ENCODE measurements at regions not wholly inside any gene's neighbourhood (a gene's known extent, or its start where the extent isn't known, plus 50 kb on each side); places are given as distances from the start of the nearest gene placed in this dataset.

GRCh38 chr18:46321955-46322354 is 217.8 kb downstream of the HAUS1 start:
- Mint-ChIP-seq H3K36me3 (ENCODE audit: unreplicated experiment) (no peaks in the 10 kb centered on the region), H3K9me3 (ENCODE audit: unreplicated experiment) (no peaks in the 10 kb centered on the region), H3K27me3 (ENCODE audit: unreplicated experiment) (peaks cover 25% of the 10 kb centered on the region), H3K27ac (ENCODE audit: unreplicated experiment) (no peak overlapping the region), H3K4me1 (ENCODE audit: unreplicated experiment) (peaks cover 2% of the 10 kb centered on the region), H3K4me3 (ENCODE audit: unreplicated experiment) (no peak overlapping the region)
- DNase-seq (ENCODE audit: extremely low spot score, unreplicated experiment), result no peak
- no peak for TF ChIP-seq CTCF (IDR thresholded peaks at IDR 0.05)

GRCh38 chr18:46322411-46322891 is 218.3 kb downstream of the HAUS1 start:
- Mint-ChIP-seq H3K9me3 (ENCODE audit: unreplicated experiment) (no peaks in the 10 kb centered on the region), H3K4me1 (ENCODE audit: unreplicated experiment) (peaks cover 2% of the 10 kb centered on the region), H3K36me3 (ENCODE audit: unreplicated experiment) (no peaks in the 10 kb centered on the region), H3K27me3 (ENCODE audit: unreplicated experiment) (peaks cover 23% of the 10 kb centered on the region), H3K27ac (ENCODE audit: unreplicated experiment) (no peak overlapping the region), H3K4me3 (ENCODE audit: unreplicated experiment) (no peak overlapping the region)
- DNase-seq (ENCODE audit: extremely low spot score, unreplicated experiment), result no peak
- TF ChIP-seq CTCF (IDR thresholded peaks at IDR 0.05), result no peak

GRCh38 chr18:46322941-46323340 is 218.8 kb downstream of the HAUS1 start:
- Mint-ChIP-seq H3K36me3 (ENCODE audit: unreplicated experiment) (no peaks in the 10 kb centered on the region), H3K4me1 (ENCODE audit: unreplicated experiment) (peaks cover 2% of the 10 kb centered on the region), H3K27me3 (ENCODE audit: unreplicated experiment) (peaks cover 18% of the 10 kb centered on the region), H3K4me3 (ENCODE audit: unreplicated experiment) (no peak overlapping the region), H3K9me3 (ENCODE audit: unreplicated experiment) (no peaks in the 10 kb centered on the region), H3K27ac (ENCODE audit: unreplicated experiment) (no peak overlapping the region)
- no peak for TF ChIP-seq CTCF (IDR thresholded peaks at IDR 0.05)
- DNase-seq (ENCODE audit: extremely low spot score, unreplicated experiment), result no peak

GRCh38 chr18:46324087-46324955 is 220.1 kb downstream of the HAUS1 start:
- H3K4me3 Mint-ChIP-seq (ENCODE audit: unreplicated experiment), result no peak overlapping the region
- H3K4me1 Mint-ChIP-seq (ENCODE audit: unreplicated experiment), result peaks cover 2% of the 10 kb centered on the region
- peaks cover 15% of the 10 kb centered on the region for H3K27me3 Mint-ChIP-seq (ENCODE audit: unreplicated experiment)
- DNase-seq (ENCODE audit: extremely low spot score, unreplicated experiment), result no peak
- H3K27ac Mint-ChIP-seq (ENCODE audit: unreplicated experiment), result no peak overlapping the region
- H3K9me3 Mint-ChIP-seq (ENCODE audit: unreplicated experiment), result no peaks in the 10 kb centered on the region
- no peak for TF ChIP-seq CTCF (IDR thresholded peaks at IDR 0.05)
- H3K36me3 Mint-ChIP-seq (ENCODE audit: unreplicated experiment), result no peaks in the 10 kb centered on the region

- H3K9me3 Mint-ChIP-seq (ENCODE audit: unreplicated experiment), result no peaks in the 10 kb centered on the region
- no peaks in the 10 kb centered on the region for H3K36me3 Mint-ChIP-seq (ENCODE audit: unreplicated experiment)
- TF ChIP-seq CTCF (IDR thresholded peaks at IDR 0.05), result no peak
- H3K4me1 Mint-ChIP-seq (ENCODE audit: unreplicated experiment), result peaks cover 6% of the 10 kb centered on the region
- H3K27ac Mint-ChIP-seq (ENCODE audit: unreplicated experiment), result no peak overlapping the region
- peaks cover 16% of the 10 kb centered on the region for H3K27me3 Mint-ChIP-seq (ENCODE audit: unreplicated experiment)
- no peak overlapping the region for H3K4me3 Mint-ChIP-seq (ENCODE audit: unreplicated experiment)
- DNase-seq (ENCODE audit: extremely low spot score, unreplicated experiment), result no peak
These were observed 221.7 kb downstream of the HAUS1 start for GRCh38 chr18:46325895-46326294.

All from osteocyte (in vitro differentiated cells).